GM23248 (cell line): ENCODE measurements at regions not wholly inside any gene's neighbourhood (a gene's known extent, or its start where the extent isn't known, plus 50 kb on each side); places are given as distances from the start of the nearest gene placed in this dataset.

Experiments used
- EZH2 ChIP-seq: fragments of 200-600 bp; sonication (generic); IDR thresholded peaks from 2 replicates; pipeline ENCODE4 v1.6.1; 2018; ENCODE audit warnings: antibody characterized with exemption, mild to moderate bottlenecking; ENCODE audit not compliant: insufficient read depth, poor library complexity, severe bottlenecking
- EZH2phosphoT487 ChIP-seq: fragments of 200-600 bp; sonication (generic); IDR thresholded peaks from 2 replicates; pipeline ENCODE4 v1.6.1; 2018; ENCODE audit warnings: antibody characterized with exemption, moderate library complexity, mild to moderate bottlenecking, low read depth; ENCODE audit not compliant: insufficient read depth

- TF ChIP-seq EZH2, result no peak
- TF ChIP-seq EZH2phosphoT487, result no peak
Observed at GRCh38 chr4:11487868-11488544, 59.3 kb upstream of the HS3ST1 start.
